WTC11 (cell line): ENCODE measurements at regions not wholly inside any gene's neighbourhood (a gene's known extent, or its start where the extent isn't known, plus 50 kb on each side); places are given as distances from the start of the nearest gene placed in this dataset.

ENCODE experiments used
- CREB1 ChIP-seq: sonication (generic); formaldehyde crosslinking; IDR thresholded peaks from 2 replicates; pipeline ENCODE4 v1.8.0; 2023; ENCODE audit warnings: mild to moderate bottlenecking, missing genetic modification reagents
- FOXK1 ChIP-seq: sonication (generic); formaldehyde crosslinking; IDR thresholded peaks from 2 replicates; pipeline ENCODE4 v1.8.0; 2022; ENCODE audit warnings: mild to moderate bottlenecking, moderate library complexity, missing genetic modification reagents
- JUN ChIP-seq: sonication (generic); formaldehyde crosslinking; IDR thresholded peaks from 2 replicates; pipeline ENCODE4 v1.8.0; 2023; ENCODE audit warnings: mild to moderate bottlenecking, missing genetic modification reagents
- NFE2L1 ChIP-seq: sonication (generic); formaldehyde crosslinking; IDR thresholded peaks from 2 replicates; pipeline ENCODE4 v1.8.1; 2023; ENCODE audit warnings: missing genetic modification reagents
- TCF7 ChIP-seq: sonication (generic); formaldehyde crosslinking; IDR thresholded peaks from 2 replicates; pipeline ENCODE4 v1.8.0; 2022; ENCODE audit warnings: mild to moderate bottlenecking, low read depth, missing genetic modification reagents, moderate library complexity
- TEAD4 ChIP-seq: sonication (generic); formaldehyde crosslinking; IDR thresholded peaks from 2 replicates; pipeline ENCODE4 v1.8.0; 2022; ENCODE audit warnings: mild to moderate bottlenecking, missing genetic modification reagents
- TF ChIP-seq, protein P1 (sequence below): fragments of 200-600 bp; IDR thresholded peaks from 2 replicates; pipeline ENCODE4 v1.8.0; 2022; ENCODE audit warnings: antibody characterized with exemption
- TF ChIP-seq, protein P2 (sequence below): fragments of 250-450 bp; sonication (Bioruptor Pico); IDR thresholded peaks from 2 replicates; pipeline ENCODE4 v2.1.2; 2022; ENCODE audit warnings: mild to moderate bottlenecking, moderate library complexity
- TF ChIP-seq, protein P3 (sequence below): sonication (generic); formaldehyde crosslinking; IDR thresholded peaks from 2 replicates; pipeline ENCODE4 v1.8.1; 2023; ENCODE audit warnings: mild to moderate bottlenecking, missing genetic modification reagents, moderate library complexity
- TF ChIP-seq, protein P4 (sequence below): sonication (generic); formaldehyde crosslinking; IDR thresholded peaks from 2 replicates; pipeline ENCODE4 v1.8.1; 2023; ENCODE audit warnings: mild to moderate bottlenecking, missing genetic modification reagents
- TF ChIP-seq, protein P5 (sequence below): sonication (generic); formaldehyde crosslinking; IDR thresholded peaks from 2 replicates; pipeline ENCODE4 v1.8.1; 2023; ENCODE audit warnings: mild to moderate bottlenecking, moderate library complexity, missing genetic modification reagents
- TF ChIP-seq, protein P6 (sequence below): sonication (generic); formaldehyde crosslinking; IDR thresholded peaks from 2 replicates; pipeline ENCODE4 v1.8.0; 2022; ENCODE audit warnings: mild to moderate bottlenecking, missing genetic modification reagents

DNA sequence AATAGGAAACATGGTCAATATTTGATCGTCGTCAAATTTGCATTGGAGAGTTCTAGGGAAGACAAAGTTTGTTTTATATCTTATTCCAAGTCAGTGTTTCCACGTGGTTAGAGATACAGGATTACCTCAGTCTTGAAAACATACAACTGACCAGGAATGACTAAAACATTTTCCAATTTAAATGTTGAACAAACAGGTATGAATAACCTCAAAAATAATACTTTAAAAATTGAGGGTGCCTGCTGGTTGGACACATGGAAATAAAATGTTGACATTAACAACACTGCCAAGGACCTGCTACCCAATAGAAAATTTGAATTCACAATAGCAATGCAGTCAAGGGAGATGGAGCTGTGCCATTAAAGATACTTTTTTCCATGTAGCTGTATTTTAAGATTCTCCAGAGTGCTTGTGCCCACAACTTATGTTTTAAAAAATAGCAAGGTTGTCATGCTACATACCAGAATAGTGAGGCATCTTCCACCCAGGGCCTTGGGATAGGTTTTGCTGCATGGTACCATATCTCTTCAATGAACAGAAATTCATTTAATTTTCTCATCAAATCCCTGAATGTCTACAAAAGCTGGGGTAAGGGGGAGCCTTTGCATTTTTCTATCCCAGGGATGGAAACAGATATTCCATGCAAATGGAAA lies 260.8 kb downstream of the EFNB2 start:
- TF ChIP-seq NFE2L1 (CRISPR knock-in tag) (no peak), TCF7 (no peak), CREB1 (no peak), FOXK1 (CRISPR knock-in tag) (no peak), JUN (no peak), TEAD4 (CRISPR knock-in tag) (no peak)
- TF ChIP-seq, protein P1, sequence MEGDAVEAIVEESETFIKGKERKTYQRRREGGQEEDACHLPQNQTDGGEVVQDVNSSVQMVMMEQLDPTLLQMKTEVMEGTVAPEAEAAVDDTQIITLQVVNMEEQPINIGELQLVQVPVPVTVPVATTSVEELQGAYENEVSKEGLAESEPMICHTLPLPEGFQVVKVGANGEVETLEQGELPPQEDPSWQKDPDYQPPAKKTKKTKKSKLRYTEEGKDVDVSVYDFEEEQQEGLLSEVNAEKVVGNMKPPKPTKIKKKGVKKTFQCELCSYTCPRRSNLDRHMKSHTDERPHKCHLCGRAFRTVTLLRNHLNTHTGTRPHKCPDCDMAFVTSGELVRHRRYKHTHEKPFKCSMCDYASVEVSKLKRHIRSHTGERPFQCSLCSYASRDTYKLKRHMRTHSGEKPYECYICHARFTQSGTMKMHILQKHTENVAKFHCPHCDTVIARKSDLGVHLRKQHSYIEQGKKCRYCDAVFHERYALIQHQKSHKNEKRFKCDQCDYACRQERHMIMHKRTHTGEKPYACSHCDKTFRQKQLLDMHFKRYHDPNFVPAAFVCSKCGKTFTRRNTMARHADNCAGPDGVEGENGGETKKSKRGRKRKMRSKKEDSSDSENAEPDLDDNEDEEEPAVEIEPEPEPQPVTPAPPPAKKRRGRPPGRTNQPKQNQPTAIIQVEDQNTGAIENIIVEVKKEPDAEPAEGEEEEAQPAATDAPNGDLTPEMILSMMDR = no peak
- TF ChIP-seq, protein P2, sequence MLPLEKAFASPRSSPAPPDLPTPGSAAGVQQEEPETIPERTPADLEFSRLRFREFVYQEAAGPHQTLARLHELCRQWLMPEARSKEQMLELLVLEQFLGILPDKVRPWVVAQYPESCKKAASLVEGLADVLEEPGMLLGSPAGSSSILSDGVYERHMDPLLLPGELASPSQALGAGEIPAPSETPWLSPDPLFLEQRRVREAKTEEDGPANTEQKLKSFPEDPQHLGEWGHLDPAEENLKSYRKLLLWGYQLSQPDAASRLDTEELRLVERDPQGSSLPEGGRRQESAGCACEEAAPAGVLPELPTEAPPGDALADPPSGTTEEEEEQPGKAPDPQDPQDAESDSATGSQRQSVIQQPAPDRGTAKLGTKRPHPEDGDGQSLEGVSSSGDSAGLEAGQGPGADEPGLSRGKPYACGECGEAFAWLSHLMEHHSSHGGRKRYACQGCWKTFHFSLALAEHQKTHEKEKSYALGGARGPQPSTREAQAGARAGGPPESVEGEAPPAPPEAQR (CRISPR knock-in tag) = no peak
- TF ChIP-seq, protein P3, sequence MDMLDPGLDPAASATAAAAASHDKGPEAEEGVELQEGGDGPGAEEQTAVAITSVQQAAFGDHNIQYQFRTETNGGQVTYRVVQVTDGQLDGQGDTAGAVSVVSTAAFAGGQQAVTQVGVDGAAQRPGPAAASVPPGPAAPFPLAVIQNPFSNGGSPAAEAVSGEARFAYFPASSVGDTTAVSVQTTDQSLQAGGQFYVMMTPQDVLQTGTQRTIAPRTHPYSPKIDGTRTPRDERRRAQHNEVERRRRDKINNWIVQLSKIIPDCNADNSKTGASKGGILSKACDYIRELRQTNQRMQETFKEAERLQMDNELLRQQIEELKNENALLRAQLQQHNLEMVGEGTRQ (CRISPR knock-in tag) = no peak
- TF ChIP-seq, protein P4, sequence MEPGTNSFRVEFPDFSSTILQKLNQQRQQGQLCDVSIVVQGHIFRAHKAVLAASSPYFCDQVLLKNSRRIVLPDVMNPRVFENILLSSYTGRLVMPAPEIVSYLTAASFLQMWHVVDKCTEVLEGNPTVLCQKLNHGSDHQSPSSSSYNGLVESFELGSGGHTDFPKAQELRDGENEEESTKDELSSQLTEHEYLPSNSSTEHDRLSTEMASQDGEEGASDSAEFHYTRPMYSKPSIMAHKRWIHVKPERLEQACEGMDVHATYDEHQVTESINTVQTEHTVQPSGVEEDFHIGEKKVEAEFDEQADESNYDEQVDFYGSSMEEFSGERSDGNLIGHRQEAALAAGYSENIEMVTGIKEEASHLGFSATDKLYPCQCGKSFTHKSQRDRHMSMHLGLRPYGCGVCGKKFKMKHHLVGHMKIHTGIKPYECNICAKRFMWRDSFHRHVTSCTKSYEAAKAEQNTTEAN (CRISPR knock-in tag) = no peak
- TF ChIP-seq, protein P5, sequence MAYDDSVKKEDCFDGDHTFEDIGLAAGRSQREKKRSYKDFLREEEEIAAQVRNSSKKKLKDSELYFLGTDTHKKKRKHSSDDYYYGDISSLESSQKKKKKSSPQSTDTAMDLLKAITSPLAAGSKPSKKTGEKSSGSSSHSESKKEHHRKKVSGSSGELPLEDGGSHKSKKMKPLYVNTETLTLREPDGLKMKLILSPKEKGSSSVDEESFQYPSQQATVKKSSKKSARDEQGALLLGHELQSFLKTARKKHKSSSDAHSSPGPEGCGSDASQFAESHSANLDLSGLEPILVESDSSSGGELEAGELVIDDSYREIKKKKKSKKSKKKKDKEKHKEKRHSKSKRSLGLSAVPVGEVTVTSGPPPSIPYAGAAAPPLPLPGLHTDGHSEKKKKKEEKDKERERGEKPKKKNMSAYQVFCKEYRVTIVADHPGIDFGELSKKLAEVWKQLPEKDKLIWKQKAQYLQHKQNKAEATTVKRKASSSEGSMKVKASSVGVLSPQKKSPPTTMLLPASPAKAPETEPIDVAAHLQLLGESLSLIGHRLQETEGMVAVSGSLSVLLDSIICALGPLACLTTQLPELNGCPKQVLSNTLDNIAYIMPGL (CRISPR knock-in tag) = no peak
- TF ChIP-seq, protein P6, sequence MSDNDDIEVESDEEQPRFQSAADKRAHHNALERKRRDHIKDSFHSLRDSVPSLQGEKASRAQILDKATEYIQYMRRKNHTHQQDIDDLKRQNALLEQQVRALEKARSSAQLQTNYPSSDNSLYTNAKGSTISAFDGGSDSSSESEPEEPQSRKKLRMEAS (CRISPR knock-in tag) = no peak
